ENCODE measurements at regions not wholly inside any gene's neighbourhood (a gene's known extent, or its start where the extent isn't known, plus 50 kb on each side); places are given as distances from the start of the nearest gene placed in this dataset.

DNA sequence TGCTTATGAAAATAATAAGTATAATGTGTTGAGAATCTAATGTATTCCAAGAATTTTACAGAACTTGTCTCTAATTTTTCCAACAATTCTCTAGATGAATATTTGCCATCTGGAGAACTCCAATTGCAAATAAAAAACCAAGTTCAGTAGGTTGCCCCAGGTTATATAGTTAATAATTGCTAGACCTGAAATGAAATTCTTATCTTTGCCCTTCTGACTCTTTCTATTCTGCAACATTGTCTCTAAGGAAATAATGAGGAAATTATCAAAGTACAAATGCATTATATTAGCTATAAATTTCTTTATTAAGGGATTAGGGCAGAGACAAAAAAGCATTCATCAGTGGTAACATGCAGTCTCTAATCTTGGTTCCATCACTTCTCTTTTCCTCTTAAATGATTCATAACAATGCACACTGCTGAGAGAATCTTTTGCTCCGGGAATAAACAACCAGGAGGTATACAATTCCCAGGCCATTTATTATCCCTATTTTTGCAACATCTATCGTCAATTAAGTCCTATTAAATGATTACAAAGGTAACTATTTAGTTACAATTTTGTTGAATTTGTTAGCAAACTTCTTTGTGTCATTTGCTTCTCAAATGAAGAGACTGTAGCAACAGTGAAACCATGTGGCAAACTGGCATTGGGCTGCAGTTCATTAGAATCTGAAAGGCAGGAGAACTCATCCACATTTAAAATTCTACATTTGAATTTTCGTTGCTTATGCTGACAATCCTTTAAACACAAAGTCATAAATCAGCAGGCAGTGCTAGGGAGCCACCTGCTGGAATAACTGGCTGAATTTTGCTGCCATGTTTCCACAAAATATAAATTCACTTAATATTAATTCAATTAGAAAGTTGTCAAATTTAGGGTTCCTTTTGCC is 349.6 kb downstream of the KIF2B start:
- H3K23me2 ChIP-seq (ENCODE audit: low read depth, low read length), result no peaks in the 10 kb centered on the region
- no peak overlapping the region for H2BK5ac ChIP-seq (ENCODE audit: low read depth, low read length)
- peak; percentile 15 to 50 for DNase-seq (ENCODE audit: low read depth in 1 of 2, low spot score in 2 of 2)
- H4K5ac ChIP-seq (ENCODE audit: insufficient read length, low read depth, low read length), result peak overlapping the region; percentile 83
- no peak overlapping the region; the same call in 1 of the 2 replicates for H3K27ac ChIP-seq (ENCODE audit: low read depth, low read length)
- no peak overlapping the region for H3K14ac ChIP-seq (ENCODE audit: insufficient read length)
- WGBS, 2 experiments (ENCODE audit: extremely low coverage in 1 of 2, insufficient coverage in 1 of 2, insufficient read length in 1 of 2, insufficient replicate concordance in 2 of 2, low coverage in 1 of 2, low lambda C conversion rate in 2 of 2, missing lambda C conversion rate in 1 of 2), result 17% methylated on average over 3 of the region's 3 CpGs; no CpG with 5 or more reads in 1 of the 2 experiments
- no peaks in the 10 kb centered on the region for H3K79me2 ChIP-seq (ENCODE audit: control insufficient read depth in 1 of 2, insufficient read depth in 2 of 2, low read length in 2 of 2)
- H3K4ac ChIP-seq (replicated peaks; ENCODE audit: insufficient read length, low read depth, low read length), result no peak overlapping the region
- H3K4me3 ChIP-seq (ENCODE audit: extremely low read depth in 1 of 4, insufficient read depth in 2 of 4, low read depth in 3 of 4, low read length in 4 of 4), result peak overlapping the region in 1 of 4 experiments; percentile 35; a peak in 1 of 8 replicates
- no peak overlapping the region for H2BK20ac ChIP-seq (ENCODE audit: low read length)
- no peaks in the 10 kb centered on the region for H3K79me1 ChIP-seq (ENCODE audit: low read depth, low read length)
- H3K56ac ChIP-seq (replicated peaks; ENCODE audit: insufficient read length, low read depth, low read length), result no peak overlapping the region
- no peak overlapping the region for H2BK12ac ChIP-seq (ENCODE audit: low read depth, low read length)
- no peak overlapping the region for H3K9ac ChIP-seq (replicated peaks in 1 of 4; ENCODE audit: extremely low read depth in 1 of 4, low read depth in 3 of 4, low read length in 3 of 4)
- no peak overlapping the region for H4K8ac ChIP-seq (ENCODE audit: extremely low read depth, insufficient read depth, low read length)
- no peak overlapping the region for H4K91ac ChIP-seq (replicated peaks; ENCODE audit: insufficient read length, low read length)
- no peak overlapping the region; a peak in 1 of 4 replicates for H3K4me2 ChIP-seq (ENCODE audit: insufficient read depth in 1 of 2, low read depth in 2 of 2, low read length in 2 of 2)
- no peak overlapping the region for H2BK15ac ChIP-seq (ENCODE audit: low read length)
- no peaks in the 10 kb centered on the region for H3K36me3 ChIP-seq (ENCODE audit: control insufficient read depth in 2 of 4, insufficient read depth in 4 of 4, low read length in 3 of 4)
- peak; percentile 28 for FAIRE-seq
- ChIA-PET POLR2A (ENCODE audit: partially characterized antibody) (no interaction called here), CTCF (ENCODE audit: partially characterized antibody) (interaction anchor here (0.6 kb wide), 1 partner anchor 1231 kb away, joined by 3 read pairs; no protein-coding TSS in a partner anchor)
- H2AK5ac ChIP-seq (ENCODE audit: low read depth, low read length), result no peak overlapping the region
- H4K20me1 ChIP-seq (replicated peaks in 1 of 2; ENCODE audit: control insufficient read depth in 1 of 2, insufficient read depth in 2 of 2, low read length in 2 of 2), result no peaks in the 10 kb centered on the region
- H2AFZ ChIP-seq (ENCODE audit: low read length), result no peak overlapping the region; the same call in 1 of the 2 replicates
- H3K9me3 ChIP-seq (ENCODE audit: insufficient read depth in 2 of 2, low read depth in 1 of 2, low read length in 1 of 2), result no peaks in the 10 kb centered on the region
- no peak overlapping the region for H3K18ac ChIP-seq (ENCODE audit: extremely low read depth, low read length)
- H2BK120ac ChIP-seq (replicated peaks; ENCODE audit: low read depth, low read length), result no peak overlapping the region
- H3K27me3 ChIP-seq (replicated peaks in 1 of 4; ENCODE audit: control insufficient read depth in 3 of 4, extremely low read depth in 1 of 4, insufficient read depth in 3 of 4, low read length in 3 of 4), result no peaks in the 10 kb centered on the region
- no peak overlapping the region for H3K23ac ChIP-seq (ENCODE audit: insufficient read length)
- H3K4me1 ChIP-seq (replicated peaks in 1 of 4; ENCODE audit: control insufficient read depth in 3 of 4, insufficient read depth in 4 of 4, low read length in 3 of 4), result peaks cover 0 to 7% (median 3%) of the 10 kb centered on the region in 4 experiments; a peak in 3 of 7 replicates
- peak in 2 of 3 experiments; percentile 53 to 56; a peak in 3 of 4 replicates for TF ChIP-seq CTCF (IDR thresholded peaks at IDR 0.05; ENCODE audit: control extremely low read depth in 1 of 3, insufficient read depth in 1 of 3, low read depth in 1 of 3, low read length in 3 of 3)
- peak; percentile 90 for TF ChIP-seq RAD21 (IDR thresholded peaks at IDR 0.05 in 1 of 2, conservative IDR thresholded peaks at IDR 0.05 in 1 of 2; ENCODE audit: low read depth in 2 of 2, low read length in 2 of 2)
- peak; percentile 50; the same call in 1 of the 2 replicates for TF ChIP-seq YY1 (IDR thresholded peaks at IDR 0.05; ENCODE audit: low read depth, low read length)
